Smooth muscle cell (in vitro differentiated cells): ENCODE measurements at regions not wholly inside any gene's neighbourhood (a gene's known extent, or its start where the extent isn't known, plus 50 kb on each side); places are given as distances from the start of the nearest gene placed in this dataset.
"Not testable (repeated sequence)": the region's sequence is repeated elsewhere in the genome, so short reads cannot be mapped to it uniquely, and the experiment has no call there.

Experiments
- DNase-seq: peaks from one replicate; lab custom pipeline; 2025; ENCODE audit not compliant: unreplicated experiment; lab: John Stamatoyannopoulos, UW
- H2AFZ ChIP-seq: fragments of 200-600 bp; sonication (generic); 2 replicates; pipeline ENCODE4 v1.6.0; 2016; ENCODE audit warnings: antibody characterized with exemption, low read depth, mild to moderate bottlenecking
- H3F3A ChIP-seq: fragments of 200-600 bp; sonication (generic); 2 replicates; pipeline ENCODE4 v1.6.0; 2017; ENCODE audit warnings: antibody characterized with exemption, low read depth
- H3K27ac ChIP-seq: fragments of 200-600 bp; sonication (generic); 2 replicates; pipeline ENCODE4 v1.5.1; 2016; ENCODE audit warnings: low read depth, mild to moderate bottlenecking
- H3K27me3 ChIP-seq: fragments of 200-600 bp; sonication (generic); 2 replicates; pipeline ENCODE4 v1.6.1; 2016; ENCODE audit warnings: low read depth, mild to moderate bottlenecking
- H3K36me3 ChIP-seq: fragments of 200-600 bp; sonication (generic); 2 replicates; pipeline ENCODE4 v1.5.1; 2016; ENCODE audit warnings: low read depth
- H3K4me1 ChIP-seq: fragments of 200-600 bp; sonication (generic); 2 replicates; pipeline ENCODE4 v1.5.1; 2016; ENCODE audit warnings: low read depth
- H3K4me2 ChIP-seq: fragments of 200-600 bp; sonication (generic); 2 replicates; pipeline ENCODE4 v1.6.0; 2016; ENCODE audit warnings: mild to moderate bottlenecking
- H3K4me3 ChIP-seq: fragments of 200-600 bp; sonication (generic); 2 replicates; pipeline ENCODE4 v1.5.1; 2016; ENCODE audit warnings: mild to moderate bottlenecking
- H3K79me2 ChIP-seq: fragments of 200-600 bp; sonication (generic); 2 replicates; pipeline ENCODE4 v1.6.0; 2016; ENCODE audit warnings: low read depth, mild to moderate bottlenecking
- H3K9ac ChIP-seq: fragments of 200-600 bp; sonication (generic); 2 replicates; pipeline ENCODE4 v1.6.0; 2016; ENCODE audit warnings: low read depth
- H3K9me3 ChIP-seq: fragments of 200-600 bp; sonication (generic); replicated peaks from 2 replicates; pipeline ENCODE4 v1.5.1; 2016; ENCODE audit warnings: low read depth
- H4K20me1 ChIP-seq: fragments of 200-600 bp; sonication (generic); 2 replicates; pipeline ENCODE4 v1.6.0; 2016; ENCODE audit warnings: low read depth
- CTCF ChIP-seq: fragments of 200-600 bp; sonication (generic); IDR thresholded peaks from 2 replicates; pipeline ENCODE4 v1.5.1; 2017; ENCODE audit warnings: borderline replicate concordance, mild to moderate bottlenecking, antibody characterized with exemption; ENCODE audit not compliant: insufficient read depth, poor library complexity, severe bottlenecking
- WGBS: methylation state at CpG from one replicate; pipeline ENCODE4 v1.1.7; 2016; ENCODE audit warnings: low lambda C conversion rate; 5-methylcytosine and 5-hydroxymethylcytosine counted together

- no peaks in the 10 kb centered on the region for H3K36me3 ChIP-seq
- no peak overlapping the region for H3K4me3 ChIP-seq
- H3K27ac ChIP-seq, result no peak overlapping the region
- H3K9me3 ChIP-seq, result peaks cover 10% of the 10 kb centered on the region
- no peak for TF ChIP-seq CTCF
- WGBS, result 93% methylated on average over 2 of the region's 2 CpGs
- no peak for DNase-seq
- H2AFZ ChIP-seq, result no peak overlapping the region
- H3K79me2 ChIP-seq, result no peaks in the 10 kb centered on the region
- no peaks in the 10 kb centered on the region for H3F3A ChIP-seq
- H3K4me2 ChIP-seq, result no peak overlapping the region
- H3K9ac ChIP-seq, result no peak overlapping the region
- H3K27me3 ChIP-seq, result no peaks in the 10 kb centered on the region
- no peaks in the 10 kb centered on the region for H4K20me1 ChIP-seq
- no peaks in the 10 kb centered on the region for H3K4me1 ChIP-seq
These were observed 630.9 kb upstream of the NR2F2 start for GRCh38 chr15:95699578-95699977.

GRCh38 chr15:95700692-95701091 is 629.8 kb upstream of the NR2F2 start:
- H3K4me3 ChIP-seq, H3K9ac ChIP-seq, H3F3A ChIP-seq, H3K4me2 ChIP-seq, H3K27me3 ChIP-seq, DNase-seq, H4K20me1 ChIP-seq, H3K79me2 ChIP-seq, H3K9me3 ChIP-seq, H3K36me3 ChIP-seq, H2AFZ ChIP-seq, H3K4me1 ChIP-seq, H3K27ac ChIP-seq: not testable (repeated sequence)
- 50% methylated on average over 1 of the region's 1 CpG for WGBS

- no peak overlapping the region for H3K9ac ChIP-seq
- no peaks in the 10 kb centered on the region for H3F3A ChIP-seq
- no peaks in the 10 kb centered on the region for H3K4me1 ChIP-seq
- H3K27me3 ChIP-seq, result no peaks in the 10 kb centered on the region
- H3K4me3 ChIP-seq, result no peak overlapping the region
- no peak overlapping the region for H3K4me2 ChIP-seq
- 84% methylated on average over 1 of the region's 1 CpG for WGBS
- no peaks in the 10 kb centered on the region for H4K20me1 ChIP-seq
- H2AFZ ChIP-seq, result no peak overlapping the region
- peaks cover 10% of the 10 kb centered on the region for H3K9me3 ChIP-seq
- DNase-seq, result no peak
- no peaks in the 10 kb centered on the region for H3K36me3 ChIP-seq
- TF ChIP-seq CTCF, result no peak
- H3K79me2 ChIP-seq, result no peaks in the 10 kb centered on the region
- H3K27ac ChIP-seq, result no peak overlapping the region
These were observed 629.1 kb upstream of the NR2F2 start for GRCh38 chr15:95701410-95701809.

GRCh38 chr15:95709959-95710695 is 620.4 kb upstream of the NR2F2 start:
- Histone ChIP-seq H3K9ac (no peak overlapping the region), H3K4me2 (no peak overlapping the region), H3K27me3 (no peaks in the 10 kb centered on the region), H3K4me1 (no peaks in the 10 kb centered on the region), H3K27ac (no peak overlapping the region), H3K36me3 (no peaks in the 10 kb centered on the region), H2AFZ (no peak overlapping the region), H3K79me2 (no peaks in the 10 kb centered on the region), H3F3A (peaks cover 2% of the 10 kb centered on the region), H3K4me3 (no peak overlapping the region), H3K9me3 (no peaks in the 10 kb centered on the region), H4K20me1 (no peaks in the 10 kb centered on the region)
- 90% methylated on average over 9 of the region's 9 CpGs for WGBS
- no peak for TF ChIP-seq CTCF
- no peak for DNase-seq
